ENCODE measurements at regions not wholly inside any gene's neighbourhood (a gene's known extent, or its start where the extent isn't known, plus 50 kb on each side); places are given as distances from the start of the nearest gene placed in this dataset.

- no peaks in the 10 kb centered on the region for H3K36me3 ChIP-seq (ENCODE audit: insufficient read depth, low read length)
- intact Hi-C loops (cut with micrococcal nuclease; ENCODE audit: unreplicated experiment): no loop called here
- H2AFZ ChIP-seq (ENCODE audit: low read length): no peak overlapping the region
- H3K9me3 ChIP-seq (ENCODE audit: low read length): no peaks in the 10 kb centered on the region
- no peak for DNase-seq (ENCODE audit: low spot score)
- BruUV-seq (replicated peaks): no TSS peak
- H3K4me1 ChIP-seq (ENCODE audit: insufficient read depth, low read length, poor library complexity, severe bottlenecking): no peaks in the 10 kb centered on the region
- H3K79me2 ChIP-seq (ENCODE audit: insufficient read depth, low read depth, low read length): no peaks in the 10 kb centered on the region
- CTCF ChIA-PET (ENCODE audit: unreplicated experiment): no interaction called here
- H3K4me2 ChIP-seq (ENCODE audit: low read length): no peak overlapping the region
- POLR2A ChIA-PET: interaction anchor here (0.7 kb wide), 1 partner anchor 1025 kb away, joined by 3 read pairs; no protein-coding TSS in a partner anchor
- no peaks in the 10 kb centered on the region for H4K20me1 ChIP-seq (ENCODE audit: insufficient read depth, low read length)
- no peak overlapping the region for H3K4me3 ChIP-seq (ENCODE audit: low read depth, low read length, poor library complexity, severe bottlenecking)
- H3K27ac ChIP-seq (ENCODE audit: low read depth, low read length, poor library complexity, severe bottlenecking): no peak overlapping the region
- H3K9me2 ChIP-seq (ENCODE audit: insufficient read depth, low read length): no peaks in the 10 kb centered on the region
- TF ChIP-seq CTCF (conservative IDR thresholded peaks at IDR 0.05; ENCODE audit: low read length): no peak
- no peak for TF ChIP-seq EZH2phosphoT487 (IDR thresholded peaks at IDR 0.05; ENCODE audit: borderline replicate concordance, low read depth, low read length)
These were observed 1226.8 kb upstream of the NUDT12 start for GRCh38 chr5:104789366-104789765.

- Histone ChIP-seq H3K9me2 (ENCODE audit: insufficient read depth, low read length) (no peaks in the 10 kb centered on the region), H3K79me2 (ENCODE audit: insufficient read depth, low read depth, low read length) (no peaks in the 10 kb centered on the region), H4K20me1 (ENCODE audit: insufficient read depth, low read length) (no peaks in the 10 kb centered on the region), H3K36me3 (ENCODE audit: insufficient read depth, low read length) (no peaks in the 10 kb centered on the region), H3K4me2 (ENCODE audit: low read length) (no peak overlapping the region), H3K4me3 (ENCODE audit: low read depth, low read length, poor library complexity, severe bottlenecking) (no peak overlapping the region), H3K27ac (ENCODE audit: low read depth, low read length, poor library complexity, severe bottlenecking) (no peak overlapping the region), H2AFZ (ENCODE audit: low read length) (no peak overlapping the region), H3K4me1 (ENCODE audit: insufficient read depth, low read length, poor library complexity, severe bottlenecking) (no peaks in the 10 kb centered on the region), H3K9me3 (ENCODE audit: low read length) (no peaks in the 10 kb centered on the region)
- TF ChIP-seq EZH2phosphoT487 (IDR thresholded peaks at IDR 0.05; ENCODE audit: borderline replicate concordance, low read depth, low read length) (no peak), CTCF (conservative IDR thresholded peaks at IDR 0.05; ENCODE audit: low read length) (no peak)
- BruUV-seq (replicated peaks): no TSS peak
- intact Hi-C loops (cut with micrococcal nuclease; ENCODE audit: unreplicated experiment): no loop called here
- ChIA-PET CTCF (ENCODE audit: unreplicated experiment) (no interaction called here), POLR2A (no interaction called here)
- no peak for DNase-seq (ENCODE audit: low spot score)
These were observed 1222.5 kb upstream of the NUDT12 start for GRCh38 chr5:104785097-104785496.

GRCh38 chr5:104774372-104774771 lies 1211.8 kb upstream of the NUDT12 start:
- Histone ChIP-seq H3K9me2 (ENCODE audit: insufficient read depth, low read length) (no peaks in the 10 kb centered on the region), H3K36me3 (ENCODE audit: insufficient read depth, low read length) (no peaks in the 10 kb centered on the region), H3K9me3 (ENCODE audit: low read length) (no peaks in the 10 kb centered on the region), H3K27ac (ENCODE audit: low read depth, low read length, poor library complexity, severe bottlenecking) (no peak overlapping the region), H3K4me3 (ENCODE audit: low read depth, low read length, poor library complexity, severe bottlenecking) (no peak overlapping the region), H4K20me1 (ENCODE audit: insufficient read depth, low read length) (no peaks in the 10 kb centered on the region), H3K79me2 (ENCODE audit: insufficient read depth, low read depth, low read length) (no peaks in the 10 kb centered on the region), H3K4me2 (ENCODE audit: low read length) (no peak overlapping the region), H3K4me1 (ENCODE audit: insufficient read depth, low read length, poor library complexity, severe bottlenecking) (no peaks in the 10 kb centered on the region), H2AFZ (ENCODE audit: low read length) (no peak overlapping the region)
- ChIA-PET CTCF (ENCODE audit: unreplicated experiment) (no interaction called here), POLR2A (interaction anchor here (0.5 kb wide), 1 partner anchor 310 kb away, joined by 3 read pairs; no protein-coding TSS in a partner anchor)
- intact Hi-C loops (cut with micrococcal nuclease; ENCODE audit: unreplicated experiment): no loop called here
- BruUV-seq (replicated peaks): no TSS peak
- DNase-seq (ENCODE audit: low spot score): no peak
- TF ChIP-seq EZH2phosphoT487 (IDR thresholded peaks at IDR 0.05; ENCODE audit: borderline replicate concordance, low read depth, low read length) (no peak), CTCF (conservative IDR thresholded peaks at IDR 0.05; ENCODE audit: low read length) (no peak)
